Neural cell (in vitro differentiated cells): ENCODE measurements at regions not wholly inside any gene's neighbourhood (a gene's known extent, or its start where the extent isn't known, plus 50 kb on each side); places are given as distances from the start of the nearest gene placed in this dataset.

Experiments
- H2AFZ ChIP-seq: fragments of 200-600, 300-800 bp; sonication (generic), shearing (Covaris generic); 2 replicates; pipeline ENCODE4 v1.6.0; 2014; ENCODE audit warnings: low read depth, mild to moderate bottlenecking, antibody characterized with exemption, low read length, moderate library complexity
- H3F3A ChIP-seq: fragments of 200-600 bp; shearing (Covaris generic); 2 replicates; pipeline ENCODE4 v1.6.1; 2016; ENCODE audit warnings: mild to moderate bottlenecking, moderate library complexity, mixed read lengths, antibody characterized with exemption, low read length; ENCODE audit not compliant: insufficient read depth, poor library complexity, severe bottlenecking
- H3K27ac ChIP-seq: fragments of 200-600, 300-800 bp; sonication (generic), shearing (Covaris generic); 2 replicates; pipeline ENCODE4 v1.5.1; 2014; ENCODE audit warnings: mild to moderate bottlenecking, low read length, moderate library complexity
- H3K27me3 ChIP-seq: fragments of 300-800, 200-600 bp; sonication (generic), shearing (Covaris generic); 2 replicates; pipeline ENCODE4 v1.6.0; 2014; ENCODE audit warnings: mild to moderate bottlenecking, low read depth, low read length, moderate library complexity; ENCODE audit not compliant: insufficient read depth
- H3K36me3 ChIP-seq: fragments of 300-800, 200-600 bp; sonication (generic), shearing (Covaris generic); 2 replicates; pipeline ENCODE4 v1.5.1; 2014; ENCODE audit warnings: mild to moderate bottlenecking, antibody characterized with exemption, low read length, moderate library complexity; ENCODE audit not compliant: insufficient read depth
- H3K4me2 ChIP-seq: fragments of 300-800, 200-600 bp; sonication (generic), shearing (Covaris generic); 2 replicates; pipeline ENCODE4 v1.6.0; 2014; ENCODE audit warnings: mild to moderate bottlenecking, low read length
- H3K4me3 ChIP-seq: fragments of 300-800, 200-600 bp; sonication (generic), shearing (Covaris generic); 2 replicates; pipeline ENCODE4 v1.5.1; 2014; ENCODE audit warnings: mild to moderate bottlenecking, low read length, moderate library complexity
- H3K79me2 ChIP-seq: fragments of 200-600 bp; shearing (Covaris generic); replicated peaks from 2 replicates; pipeline ENCODE4 v1.6.0; 2014; ENCODE audit warnings: mild to moderate bottlenecking, low read length, moderate library complexity; ENCODE audit not compliant: insufficient read depth
- H3K9ac ChIP-seq: fragments of 300-800, 200-600 bp; sonication (generic), shearing (Covaris generic); 2 replicates; pipeline ENCODE4 v1.6.1; 2016; ENCODE audit warnings: mild to moderate bottlenecking, low read length, mixed read lengths
- H3K9me2 ChIP-seq: fragments of 200-600 bp; shearing (Covaris generic); 2 replicates; pipeline ENCODE4 v1.6.1; 2016; ENCODE audit warnings: mild to moderate bottlenecking, low read length, mixed read lengths; ENCODE audit not compliant: insufficient read depth
- H3K9me3 ChIP-seq: fragments of 200-600, 300-800 bp; sonication (generic), shearing (Covaris generic); 2 replicates; pipeline ENCODE4 v1.6.1; 2016; ENCODE audit warnings: mild to moderate bottlenecking, mixed run types, low read length, moderate library complexity, mixed read lengths
- H4K20me1 ChIP-seq: fragments of 200-600 bp; shearing (Covaris generic); 2 replicates; pipeline ENCODE4 v1.6.1; 2016; ENCODE audit warnings: mild to moderate bottlenecking, mixed run types; ENCODE audit not compliant: insufficient read depth
- EP300 ChIP-seq: fragments of 450-650 bp; conservative IDR thresholded peaks from 2 replicates; pipeline ENCODE4 v1.6.1; 2014; ENCODE audit warnings: antibody characterized with exemption, mild to moderate bottlenecking, moderate library complexity; ENCODE audit not compliant: poor library complexity, severe bottlenecking
- EZH2 ChIP-seq: fragments of 200-600, 300-800 bp; shearing (Covaris generic), sonication (generic); IDR thresholded peaks from 2 replicates; pipeline ENCODE4 v1.6.1; 2014; ENCODE audit warnings: antibody characterized with exemption, low read length, borderline replicate concordance, mild to moderate bottlenecking; ENCODE audit not compliant: insufficient read depth, poor library complexity, severe bottlenecking
- MXI1 ChIP-seq: fragments of 450-650 bp; conservative IDR thresholded peaks from 2 replicates; pipeline ENCODE4 v1.6.1; 2014; ENCODE audit warnings: antibody characterized with exemption, mild to moderate bottlenecking; ENCODE audit not compliant: poor library complexity, severe bottlenecking
- POLR2AphosphoS5 ChIP-seq: IDR thresholded peaks from 2 replicates; pipeline ENCODE4 v1.6.1; 2012
- RAD21 ChIP-seq: fragments of 450-650 bp; conservative IDR thresholded peaks from 2 replicates; pipeline ENCODE4 v1.6.1; 2014; ENCODE audit warnings: antibody characterized with exemption, mild to moderate bottlenecking, moderate library complexity
- REST ChIP-seq: IDR thresholded peaks from 2 replicates; pipeline ENCODE4 v1.6.1; 2012; ENCODE audit warnings: borderline replicate concordance
- SMC3 ChIP-seq: fragments of 450-650 bp; conservative IDR thresholded peaks from 2 replicates; pipeline ENCODE4 v1.6.1; 2014; ENCODE audit warnings: antibody characterized with exemption, mild to moderate bottlenecking, moderate library complexity; ENCODE audit not compliant: poor library complexity
- TAF1 ChIP-seq: IDR thresholded peaks from 2 replicates; pipeline ENCODE4 v1.6.1; 2012; ENCODE audit warnings: low read depth
- TF ChIP-seq, protein P1 (sequence below): fragments of 450-650 bp; IDR thresholded peaks from 2 replicates; pipeline ENCODE4 v1.5.1; 2014; ENCODE audit warnings: antibody characterized with exemption, mild to moderate bottlenecking, moderate library complexity; ENCODE audit not compliant: poor library complexity, severe bottlenecking

DNA sequence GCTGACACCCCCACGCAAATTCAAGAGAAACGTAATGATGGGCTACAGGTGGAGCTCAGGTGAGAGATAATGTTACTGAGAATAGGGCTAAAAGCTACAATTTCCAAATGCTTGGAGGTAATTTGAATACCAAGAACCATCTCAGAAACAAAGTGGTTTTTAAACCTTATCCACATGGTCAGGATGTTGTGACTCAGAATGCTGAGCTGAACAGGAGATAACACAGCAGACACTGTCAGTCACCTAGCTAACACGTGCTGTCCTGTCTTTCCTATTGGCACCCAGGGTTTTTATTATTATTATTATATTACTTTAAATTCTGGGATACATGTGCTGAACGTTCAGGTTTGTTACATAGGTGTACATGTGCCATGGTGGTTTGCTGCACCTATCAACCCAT lies 233.0 kb upstream of the MAF start:
- Histone ChIP-seq H3K27ac (no peak overlapping the region), H4K20me1 (no peaks in the 10 kb centered on the region), H3K4me3 (no peak overlapping the region), H3F3A (no peaks in the 10 kb centered on the region), H3K9me3 (no peaks in the 10 kb centered on the region), H3K4me2 (no peak overlapping the region), H3K79me2 (no peaks in the 10 kb centered on the region), H3K36me3 (no peaks in the 10 kb centered on the region), H3K9me2 (peaks cover 3% of the 10 kb centered on the region), H3K27me3 (no peaks in the 10 kb centered on the region), H2AFZ (no peak overlapping the region), H3K9ac (no peak overlapping the region)
- TF ChIP-seq MXI1, result no peak
- no peak for TF ChIP-seq SMC3
- TF ChIP-seq REST, result no peak
- no peak for TF ChIP-seq EZH2
- no peak for TF ChIP-seq EP300
- no peak for TF ChIP-seq RAD21
- TF ChIP-seq, protein P1, sequence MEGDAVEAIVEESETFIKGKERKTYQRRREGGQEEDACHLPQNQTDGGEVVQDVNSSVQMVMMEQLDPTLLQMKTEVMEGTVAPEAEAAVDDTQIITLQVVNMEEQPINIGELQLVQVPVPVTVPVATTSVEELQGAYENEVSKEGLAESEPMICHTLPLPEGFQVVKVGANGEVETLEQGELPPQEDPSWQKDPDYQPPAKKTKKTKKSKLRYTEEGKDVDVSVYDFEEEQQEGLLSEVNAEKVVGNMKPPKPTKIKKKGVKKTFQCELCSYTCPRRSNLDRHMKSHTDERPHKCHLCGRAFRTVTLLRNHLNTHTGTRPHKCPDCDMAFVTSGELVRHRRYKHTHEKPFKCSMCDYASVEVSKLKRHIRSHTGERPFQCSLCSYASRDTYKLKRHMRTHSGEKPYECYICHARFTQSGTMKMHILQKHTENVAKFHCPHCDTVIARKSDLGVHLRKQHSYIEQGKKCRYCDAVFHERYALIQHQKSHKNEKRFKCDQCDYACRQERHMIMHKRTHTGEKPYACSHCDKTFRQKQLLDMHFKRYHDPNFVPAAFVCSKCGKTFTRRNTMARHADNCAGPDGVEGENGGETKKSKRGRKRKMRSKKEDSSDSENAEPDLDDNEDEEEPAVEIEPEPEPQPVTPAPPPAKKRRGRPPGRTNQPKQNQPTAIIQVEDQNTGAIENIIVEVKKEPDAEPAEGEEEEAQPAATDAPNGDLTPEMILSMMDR, result no peak
- TF ChIP-seq POLR2AphosphoS5, result no peak
- no peak for TF ChIP-seq TAF1

DNA sequence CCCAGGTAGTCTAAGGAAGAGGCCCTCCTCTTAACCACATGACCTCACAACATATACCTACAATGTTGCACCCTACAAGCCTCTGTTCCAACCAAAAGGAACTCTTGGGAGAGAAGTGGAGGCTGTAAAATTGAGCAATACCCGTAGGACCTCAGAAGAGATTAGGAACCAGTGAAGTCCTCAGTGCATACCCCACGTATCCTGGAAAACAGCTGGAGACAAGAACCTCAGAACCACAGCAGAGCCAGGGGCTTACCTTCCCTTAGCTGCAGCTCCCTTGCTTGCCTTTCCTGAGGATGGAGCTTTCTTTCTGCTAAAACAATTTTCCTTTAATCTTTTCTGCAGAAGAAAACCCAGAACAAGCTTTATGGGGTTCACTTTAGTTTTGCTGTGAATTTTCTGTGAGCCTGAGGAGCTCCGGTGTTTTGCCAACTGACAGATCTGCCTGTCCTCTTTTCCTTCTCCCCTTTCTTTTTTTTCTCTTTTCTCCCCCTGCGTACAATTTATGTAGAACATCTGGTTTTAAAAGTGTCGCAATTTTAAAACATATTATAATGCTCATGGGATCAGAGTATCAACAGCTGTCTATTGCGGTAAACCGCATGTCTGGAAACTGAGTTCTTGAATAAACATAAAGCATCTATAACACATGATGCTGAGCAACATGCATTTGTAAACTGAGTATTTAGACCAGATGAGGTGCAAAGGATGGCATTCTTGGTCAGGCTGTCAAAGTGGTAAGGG lies 226.4 kb upstream of the MAF start:
- Histone ChIP-seq H4K20me1 (no peaks in the 10 kb centered on the region), H3K9me3 (no peaks in the 10 kb centered on the region), H3K4me2 (no peak overlapping the region), H3K27me3 (no peaks in the 10 kb centered on the region), H3K36me3 (no peaks in the 10 kb centered on the region), H3K9me2 (peaks cover 3% of the 10 kb centered on the region), H3K27ac (no peak overlapping the region), H2AFZ (no peak overlapping the region), H3K4me3 (no peak overlapping the region), H3F3A (no peaks in the 10 kb centered on the region), H3K79me2 (no peaks in the 10 kb centered on the region), H3K9ac (no peak overlapping the region)
- TF ChIP-seq EP300, result no peak
- no peak for TF ChIP-seq POLR2AphosphoS5
